GM12878 (cell line): ENCODE measurements at regions not wholly inside any gene's neighbourhood (a gene's known extent, or its start where the extent isn't known, plus 50 kb on each side); places are given as distances from the start of the nearest gene placed in this dataset.

ENCODE experiments used
- ATAC-seq: fragments of 200-7000 bp; cut with Tn5 transposase; 3 replicates; pipeline ENCODE4 v1.9.1; 2020; ENCODE audit warnings: mild to moderate bottlenecking, moderate library complexity
- BruUV-seq: library from RNA; stranded (reverse); fragments of 400-500 nt; replicated peaks from 2 replicates; lab custom pipeline; 2021; lab: Mats Ljungman, UMichigan
- CTCF ChIA-PET: fragments of 300-600 bp; sonication (Branson Sonifier 250); formaldehyde crosslinking; extraction: SDS; loops from one replicate; lab custom pipeline; 2021; ENCODE audit warnings: inconsistent platforms; lab: Yijun Ruan, JAX
- POLR2A ChIA-PET: fragments of 350-600 bp; formaldehyde crosslinking; extraction: SDS; loops from one replicate; lab custom pipeline; 2021; ENCODE audit warnings: inconsistent platforms; lab: Charles Lee
- RAD21 ChIA-PET: fragments of 300-600 bp; sonication (Branson Sonifier 250); formaldehyde crosslinking; loops from one replicate; lab custom pipeline; 2023; ENCODE audit warnings: antibody characterized with exemption; ENCODE audit not compliant: unreplicated experiment; lab: Charles Lee
- SMC1A ChIA-PET: fragments of 300-600 bp; sonication (Branson Sonifier 250); formaldehyde crosslinking; loops from one replicate; lab custom pipeline; 2023; ENCODE audit not compliant: unreplicated experiment, uncharacterized antibody; lab: Charles Lee
- DNase-seq: peaks from one replicate; pipeline ENCODE4 v3.0.0-alpha.2; 2011; ENCODE audit warnings: low read depth, low spot score
- FAIRE-seq: peaks from 3 replicates; lab custom pipeline; 2011; peaks lifted over from hg19 to GRCh38; lab: Jason Lieb, UNC
- H2AFZ ChIP-seq: 2 replicates; pipeline ENCODE4 v1.6.0; 2011; ENCODE audit warnings: low read depth, low read length, control low read depth; ENCODE audit not compliant: control insufficient read depth
- H3K27ac ChIP-seq: 2 replicates; pipeline ENCODE4 v1.5.1; 2011; ENCODE audit warnings: control low read depth; ENCODE audit not compliant: control insufficient read depth, insufficient read depth
- H3K27me3 ChIP-seq, 2 experiments: replicated peaks in 1 of 2; 2 replicates each; pipeline versions ENCODE4 v1.6.0 to v1.6.1; 2011; ENCODE audit warnings: low read length in 1 of 2; ENCODE audit not compliant: control insufficient read depth in 2 of 2, insufficient read depth in 2 of 2
- H3K36me3 ChIP-seq, 2 experiments: 2 replicates each; pipeline ENCODE4 v1.5.1; 2011; ENCODE audit warnings: low read length in 1 of 2; ENCODE audit not compliant: control insufficient read depth in 2 of 2, insufficient read depth in 2 of 2
- H3K4me1 ChIP-seq: 2 replicates; pipeline ENCODE4 v1.6.1; 2011; ENCODE audit warnings: mild to moderate bottlenecking, low read length, moderate library complexity, mixed read lengths; ENCODE audit not compliant: control insufficient read depth, insufficient read depth
- H3K4me2 ChIP-seq: 2 replicates; pipeline ENCODE4 v1.6.0; 2011; ENCODE audit warnings: control low read depth; ENCODE audit not compliant: control insufficient read depth, insufficient read depth
- H3K4me3 ChIP-seq: fragments of 200-600 bp; sonication (generic); 2 replicates; pipeline ENCODE4 v1.5.1; 2016
- H3K79me2 ChIP-seq: 2 replicates; pipeline ENCODE4 v1.6.0; 2011; ENCODE audit warnings: low read length; ENCODE audit not compliant: control insufficient read depth, insufficient read depth
- H3K9ac ChIP-seq: 2 replicates; pipeline ENCODE4 v1.8.0; 2011; ENCODE audit warnings: low read length, control low read depth, mixed read lengths; ENCODE audit not compliant: control insufficient read depth, insufficient read depth
- H3K9me3 ChIP-seq: replicated peaks from 3 replicates; pipeline ENCODE4 v1.5.1; 2011; ENCODE audit warnings: mild to moderate bottlenecking, low read length; ENCODE audit not compliant: control insufficient read depth, insufficient read depth
- H4K20me1 ChIP-seq: 2 replicates; pipeline ENCODE4 v1.6.0; 2011; ENCODE audit not compliant: control insufficient read depth, insufficient read depth
- ATF2 ChIP-seq: IDR thresholded peaks from 2 replicates; pipeline ENCODE4 v1.6.1; 2012; ENCODE audit warnings: low read length, inconsistent platforms
- CHD4 ChIP-seq: fragments of 200-600 bp; sonication (generic); IDR thresholded peaks from 2 replicates; pipeline ENCODE4 v1.6.1; 2016; ENCODE audit warnings: mild to moderate bottlenecking
- CREM ChIP-seq: IDR thresholded peaks from 2 replicates; pipeline ENCODE4 v1.6.1; 2014; ENCODE audit warnings: antibody characterized with exemption, low read depth
- EGR1 ChIP-seq, 2 experiments: IDR thresholded peaks; 1 replicate in 1 of 2; 2 replicates in 1 of 2; pipeline ENCODE4 v1.6.1; 2011 to 2012; ENCODE audit warnings: low read depth in 2 of 2, low read length in 2 of 2, borderline replicate concordance in 1 of 2, mild to moderate bottlenecking in 1 of 2, moderate library complexity in 1 of 2
- FOXM1 ChIP-seq: IDR thresholded peaks from 2 replicates; pipeline ENCODE4 v1.6.1; 2012; ENCODE audit warnings: low read depth, mild to moderate bottlenecking, inconsistent platforms, low read length, moderate library complexity
- GATAD2B ChIP-seq: fragments of 450-650 bp; conservative IDR thresholded peaks from 2 replicates; pipeline ENCODE4 v1.6.1; 2017; ENCODE audit warnings: low read depth, mild to moderate bottlenecking, moderate library complexity
- HSF1 ChIP-seq: fragments of 150-350 bp; IDR thresholded peaks from 2 replicates; pipeline ENCODE4 v1.6.1; 2014; ENCODE audit warnings: mild to moderate bottlenecking, low read depth, low read length
- NFYB ChIP-seq: IDR thresholded peaks from 2 replicates; pipeline ENCODE4 v1.6.1; 2011; ENCODE audit warnings: low read depth, mild to moderate bottlenecking, low read length, improper control_type of control experiment, moderate library complexity; ENCODE audit not compliant: insufficient read depth
- PAX5 ChIP-seq: IDR thresholded peaks from 2 replicates; pipeline ENCODE4 v1.6.1; 2011; ENCODE audit warnings: low read depth, low read length, borderline replicate concordance
- POU2F2 ChIP-seq: IDR thresholded peaks from 3 replicates; pipeline ENCODE4 v1.6.1; 2011; ENCODE audit warnings: low read depth, mild to moderate bottlenecking, low read length, borderline replicate concordance
- RFX5 ChIP-seq: IDR thresholded peaks from 2 replicates; pipeline ENCODE4 v1.6.1; 2011; ENCODE audit warnings: low read depth, low read length, improper control_type of control experiment
- RUNX3 ChIP-seq: IDR thresholded peaks from 2 replicates; pipeline ENCODE4 v1.6.1; 2012; ENCODE audit warnings: low read length, inconsistent platforms
- SUPT20H ChIP-seq: IDR thresholded peaks from 2 replicates; pipeline ENCODE4 v1.6.1; 2011; ENCODE audit warnings: low read depth, mild to moderate bottlenecking, low read length, moderate library complexity, borderline replicate concordance; ENCODE audit not compliant: control insufficient read depth
- TCF7 ChIP-seq: IDR thresholded peaks from 2 replicates; pipeline ENCODE4 v1.6.1; 2014; ENCODE audit warnings: antibody characterized with exemption, borderline replicate concordance
- WRNIP1 ChIP-seq: IDR thresholded peaks from 2 replicates; pipeline ENCODE4 v1.6.1; 2011; ENCODE audit warnings: low read depth, low read length, improper control_type of control experiment, borderline replicate concordance
- WGBS: methylation state at CpG from one replicate; pipeline ENCODE4 v1.1.6; 2016; ENCODE audit warnings: low lambda C conversion rate; ENCODE audit not compliant: insufficient replicate concordance, insufficient coverage; ENCODE audit errors: missing lambda C conversion rate; 5-methylcytosine and 5-hydroxymethylcytosine counted together
- in situ Hi-C: fragments of 300-500 bp; cut with MboI; formaldehyde crosslinking; loops from 9 replicates; pipeline ENCODE4 v1.14.3; 2018; ENCODE audit warnings: mixed read lengths
- intact Hi-C: fragments of 100-400 bp; cut with micrococcal nuclease; formaldehyde crosslinking; loops from one replicate; pipeline ENCODE4 v1.14.2; 2022; ENCODE audit not compliant: unreplicated experiment

DNA sequence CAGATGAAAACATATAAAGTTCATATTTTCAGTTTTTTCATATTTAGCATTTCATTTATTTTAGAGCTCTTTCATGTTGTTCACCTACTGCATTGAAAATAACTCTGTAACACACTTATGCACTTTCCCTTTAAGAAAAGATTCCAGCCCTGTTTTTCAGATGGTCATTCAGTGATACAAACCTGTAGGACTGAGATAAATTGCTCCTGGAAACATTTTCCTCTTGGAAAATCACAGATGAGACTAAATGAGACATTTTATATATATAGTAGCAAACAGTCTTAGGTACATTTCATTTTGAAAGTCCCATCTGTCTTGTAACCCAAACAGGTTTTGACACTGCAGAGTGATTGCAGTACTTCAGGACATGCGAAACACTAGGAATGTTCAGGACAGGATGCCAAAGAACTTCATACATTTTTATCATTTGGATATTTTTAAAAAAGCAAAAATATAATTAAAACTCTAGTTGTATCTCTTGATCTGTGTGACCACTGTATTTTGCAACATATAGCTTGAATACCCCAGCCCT, 412.4 kb downstream of the MTX2 start:
- no peak for ATAC-seq
- ChIA-PET POLR2A (no interaction called here), SMC1A (interaction anchor here (0.6 to 3.1 kb wide), 15 partner anchors 8 to 265 kb away, joined by 3 to 22 read pairs (median 3); no protein-coding TSS in a partner anchor), RAD21 (interaction anchor here (0.6 to 1.9 kb wide), 4 partner anchors 10 to 556 kb away, joined by 3 to 8 read pairs (median 4); no protein-coding TSS in a partner anchor), CTCF (interaction anchor here (0.6 to 1.9 kb wide), 7 partner anchors 10 to 554 kb away, joined by 3 to 7 read pairs (median 5); no protein-coding TSS in a partner anchor)
- H3K9me3 ChIP-seq, result no peaks in the 10 kb centered on the region
- TF ChIP-seq WRNIP1, result no peak
- in situ Hi-C loops, result no loop called here
- intact Hi-C loops, result no loop called here
- no peak overlapping the region for H2AFZ ChIP-seq
- no peaks in the 10 kb centered on the region for H3K79me2 ChIP-seq
- H3K27me3 ChIP-seq, result no peaks in the 10 kb centered on the region
- FAIRE-seq, result no peak
- no peak overlapping the region for H3K27ac ChIP-seq
- H4K20me1 ChIP-seq, result no peaks in the 10 kb centered on the region
- H3K4me3 ChIP-seq, result no peak overlapping the region
- H3K4me2 ChIP-seq, result no peak overlapping the region
- H3K36me3 ChIP-seq, result no peaks in the 10 kb centered on the region
- BruUV-seq, result no TSS peak
- H3K9ac ChIP-seq, result no peak overlapping the region
- WGBS, result 64% methylated on average over 1 of the region's 1 CpG
- no peaks in the 10 kb centered on the region for H3K4me1 ChIP-seq
- no peak for DNase-seq

GRCh38 chr2:176682278-176682677, 413.0 kb downstream of the MTX2 start:
- ATAC-seq, result no peak
- no peak overlapping the region for H3K9ac ChIP-seq
- no peak overlapping the region for H2AFZ ChIP-seq
- no peaks in the 10 kb centered on the region for H3K9me3 ChIP-seq
- no peak overlapping the region for H3K4me2 ChIP-seq
- no peak overlapping the region for H3K4me3 ChIP-seq
- in situ Hi-C loops, result no loop called here
- ChIA-PET RAD21 (interaction anchor here (1.8 kb wide), 1 partner anchor 11 kb away, joined by 8 read pairs; no protein-coding TSS in a partner anchor), POLR2A (no interaction called here), CTCF (interaction anchor here (0.6 to 2.5 kb wide), 6 partner anchors 11 to 555 kb away, joined by 3 to 10 read pairs (median 5); no protein-coding TSS in a partner anchor), SMC1A (interaction anchor here (0.6 to 3.1 kb wide), 9 partner anchors 8 to 586 kb away, joined by 3 to 22 read pairs (median 3); no protein-coding TSS in a partner anchor)
- intact Hi-C loops, result no loop called here
- no peak for DNase-seq
- no peaks in the 10 kb centered on the region for H3K36me3 ChIP-seq
- no peaks in the 10 kb centered on the region for H3K79me2 ChIP-seq
- H3K27me3 ChIP-seq, result no peaks in the 10 kb centered on the region
- FAIRE-seq, result no peak
- no peaks in the 10 kb centered on the region for H3K4me1 ChIP-seq
- 9% methylated on average over 3 of the region's 3 CpGs for WGBS
- H3K27ac ChIP-seq, result no peak overlapping the region
- BruUV-seq, result no TSS peak
- H4K20me1 ChIP-seq, result no peaks in the 10 kb centered on the region
- TF ChIP-seq CREM (no peak), FOXM1 (no peak), POU2F2 (no peak), ATF2 (no peak), NFYB (no peak), TCF7 (no peak), CHD4 (no peak), RFX5 (no peak), RUNX3 (no peak), HSF1 (no peak), SUPT20H (no peak), EGR1 (IDR thresholded peaks at IDR 0.05; ENCODE audit: borderline replicate concordance in 1 of 2, low read depth in 2 of 2, low read length in 2 of 2) (no peak), PAX5 (no peak), GATAD2B (no peak)
